ENCODE measurements at regions not wholly inside any gene's neighbourhood (a gene's known extent, or its start where the extent isn't known, plus 50 kb on each side); places are given as distances from the start of the nearest gene placed in this dataset.

- no peak for DNase-seq (ENCODE audit: low read depth)
Measured at GRCh38 chr20:57025666-57026224, 240.7 kb downstream of the BMP7 start.

- DNase-seq (ENCODE audit: low read depth): no peak
Measured at GRCh38 chr20:57027777-57028176, 238.7 kb downstream of the BMP7 start.

GRCh38 chr20:57030611-57031600 lies 235.5 kb downstream of the BMP7 start:
- no peak for DNase-seq (ENCODE audit: low read depth)

- DNase-seq (ENCODE audit: low read depth): no peak
Measured at GRCh38 chr20:57031867-57032355, 234.5 kb downstream of the BMP7 start.

GRCh38 chr20:57032847-57033246 lies 233.6 kb downstream of the BMP7 start:
- no peak for DNase-seq (ENCODE audit: low read depth)

DNA sequence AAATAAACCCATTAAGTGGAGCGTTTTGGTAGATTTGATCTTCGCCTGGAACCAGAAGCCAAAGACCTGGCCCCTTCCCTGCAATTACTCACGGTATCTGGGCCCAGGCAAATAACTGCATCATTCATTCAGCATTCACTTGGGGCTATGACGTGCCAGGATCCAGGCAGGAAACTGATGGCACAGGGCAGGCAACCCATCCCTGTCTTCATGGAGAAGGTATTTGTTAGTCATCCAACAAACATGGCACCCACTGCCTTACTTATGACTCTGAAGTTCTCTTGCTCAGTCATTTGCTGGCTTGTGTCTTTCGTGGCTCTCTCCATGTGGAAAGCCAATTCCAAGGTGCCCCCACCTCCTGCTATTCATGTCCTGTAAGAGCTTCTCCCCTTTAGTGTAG lies 232.4 kb downstream of the BMP7 start:
- DNase-seq (ENCODE audit: low read depth): no peak

DNA sequence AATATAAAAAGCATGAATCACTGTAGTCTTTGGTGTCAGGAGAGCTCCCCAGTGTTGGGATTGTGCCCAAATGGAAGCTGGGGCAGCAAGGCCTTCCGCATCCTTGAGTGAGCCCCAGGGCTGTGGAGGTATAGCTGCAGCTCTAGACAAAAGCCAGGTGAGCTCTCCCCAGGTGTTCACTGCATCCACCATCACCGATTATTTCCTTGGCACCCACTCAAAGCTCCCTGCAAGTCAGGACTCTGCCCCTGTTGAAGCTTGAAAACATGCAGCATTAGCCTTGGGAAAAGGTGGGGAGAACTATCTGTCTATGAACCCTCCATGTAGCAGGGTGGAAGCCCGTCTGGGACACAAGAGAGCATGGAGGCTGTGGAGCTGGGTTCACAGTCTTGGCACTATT lies 228.8 kb downstream of the BMP7 start:
- no peak for DNase-seq (ENCODE audit: low read depth)

DNA sequence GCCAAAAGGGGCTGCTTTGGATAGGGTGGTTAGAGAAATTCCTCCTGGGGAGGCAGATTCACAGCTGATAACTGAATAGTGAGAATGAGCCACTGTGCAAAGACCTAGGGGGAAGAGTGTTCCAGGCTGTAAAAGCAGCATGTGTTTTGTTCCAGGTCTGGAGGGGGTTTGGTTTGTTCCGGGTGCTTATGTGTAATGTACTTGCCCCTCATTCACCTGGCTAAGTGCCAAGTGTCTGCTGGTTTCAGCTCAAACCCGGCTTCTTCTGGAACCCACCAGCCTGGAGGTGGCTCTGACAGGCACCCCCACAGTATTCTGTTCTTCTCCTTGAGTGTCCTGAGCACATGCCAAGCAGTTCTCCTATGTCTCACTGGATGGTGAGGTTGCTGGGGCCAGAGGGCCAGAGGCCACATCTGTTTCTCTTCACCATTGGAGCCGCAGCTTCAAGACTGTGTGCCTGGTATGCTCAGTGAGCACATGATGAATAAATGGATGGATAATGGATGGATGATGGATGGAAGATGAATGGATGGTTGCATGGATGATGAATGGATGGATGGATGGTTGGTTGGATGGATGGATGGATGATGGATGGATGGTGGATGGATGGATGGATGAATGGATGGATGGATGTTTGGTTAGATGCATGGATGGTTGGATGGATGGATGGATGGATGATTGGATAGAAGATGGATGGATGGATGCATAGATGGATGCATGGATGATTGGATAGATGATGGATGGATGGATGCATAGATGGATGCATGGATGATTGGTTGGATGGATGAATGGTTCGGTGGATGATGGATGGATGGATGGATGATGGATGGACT lies 227.6 kb downstream of the BMP7 start:
- DNase-seq (ENCODE audit: low read depth): no peak

DNA sequence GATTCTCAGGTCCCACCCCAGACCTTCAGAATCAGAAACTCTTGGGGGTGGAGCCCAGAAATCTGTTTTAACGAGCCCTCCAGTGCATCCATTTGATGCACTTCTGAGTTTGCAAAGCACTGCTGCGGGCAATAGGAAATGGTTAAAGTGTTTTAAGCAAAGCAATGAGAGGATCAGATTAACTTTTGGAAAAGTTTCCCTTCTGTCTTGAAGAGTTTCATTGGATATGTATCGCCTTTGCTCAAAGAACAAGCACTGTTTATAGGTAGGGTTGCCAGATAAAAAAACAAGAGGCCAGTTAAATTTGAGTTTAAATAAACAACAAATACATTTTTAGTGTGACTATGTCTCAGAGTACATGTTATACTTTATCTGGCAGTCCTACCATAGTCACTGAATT lies 226.0 kb downstream of the BMP7 start:
- no peak for DNase-seq (ENCODE audit: low read depth)

DNA sequence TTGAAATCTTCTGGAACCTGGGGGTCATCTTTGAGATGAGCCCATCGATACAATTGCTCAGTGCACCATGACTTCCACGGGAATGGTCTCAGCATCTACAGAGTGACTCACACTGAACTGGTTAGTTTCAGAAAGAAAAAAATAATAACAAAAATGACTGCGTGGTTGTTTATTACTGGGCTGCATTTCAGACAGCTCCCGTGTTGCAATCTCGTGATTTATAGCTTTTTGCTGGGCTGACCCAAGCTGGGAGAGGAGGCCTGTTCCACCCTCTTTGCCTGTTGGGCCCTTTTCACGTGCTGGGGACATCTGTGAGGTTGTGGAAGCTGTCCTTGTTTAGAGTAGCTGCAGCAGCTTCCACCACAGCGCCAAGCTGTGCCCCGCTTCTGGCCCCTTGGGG lies 225.5 kb downstream of the BMP7 start:
- no peak for DNase-seq (ENCODE audit: low read depth)

- DNase-seq (ENCODE audit: low read depth): no peak
Measured at GRCh38 chr20:57043091-57043490, 223.3 kb downstream of the BMP7 start.

GRCh38 chr20:57043669-57044268 lies 222.7 kb downstream of the BMP7 start:
- no peak for DNase-seq (ENCODE audit: low read depth)

- no peak for DNase-seq (ENCODE audit: low read depth)
Measured at GRCh38 chr20:57047281-57048026, 219.0 kb downstream of the BMP7 start.

- no peak for DNase-seq (ENCODE audit: low read depth)
Measured at GRCh38 chr20:57048027-57048869, 218.2 kb downstream of the BMP7 start.

DNA sequence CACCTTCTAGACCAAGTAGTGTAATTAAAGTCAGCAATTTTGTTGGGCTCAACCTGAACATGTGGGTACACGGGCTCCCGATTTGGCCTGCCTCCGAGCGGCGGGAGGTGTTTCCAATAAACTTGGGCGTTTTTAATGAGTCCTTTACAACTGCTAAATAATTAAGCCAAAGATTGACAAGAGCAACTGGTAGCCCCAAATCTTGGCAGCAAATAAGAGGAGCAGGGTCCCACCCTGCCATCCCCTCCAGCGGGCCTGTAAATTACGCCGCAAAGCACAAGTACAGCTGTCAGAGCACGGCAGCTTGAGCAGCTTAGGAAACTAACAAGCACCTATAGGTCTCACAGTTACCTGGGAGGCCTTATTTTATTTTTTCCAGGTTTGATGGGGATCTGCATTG lies 217.1 kb downstream of the BMP7 start:
- no peak for DNase-seq (ENCODE audit: low read depth)

GRCh38 chr20:57051096-57051495 lies 215.3 kb downstream of the BMP7 start:
- no peak for DNase-seq (ENCODE audit: low read depth)

- no peak for DNase-seq (ENCODE audit: low read depth)
Measured at GRCh38 chr20:57053067-57053466, 213.4 kb downstream of the BMP7 start.

- DNase-seq (ENCODE audit: low read depth): no peak
Measured at GRCh38 chr20:57053793-57054552, 212.5 kb downstream of the BMP7 start.

DNA sequence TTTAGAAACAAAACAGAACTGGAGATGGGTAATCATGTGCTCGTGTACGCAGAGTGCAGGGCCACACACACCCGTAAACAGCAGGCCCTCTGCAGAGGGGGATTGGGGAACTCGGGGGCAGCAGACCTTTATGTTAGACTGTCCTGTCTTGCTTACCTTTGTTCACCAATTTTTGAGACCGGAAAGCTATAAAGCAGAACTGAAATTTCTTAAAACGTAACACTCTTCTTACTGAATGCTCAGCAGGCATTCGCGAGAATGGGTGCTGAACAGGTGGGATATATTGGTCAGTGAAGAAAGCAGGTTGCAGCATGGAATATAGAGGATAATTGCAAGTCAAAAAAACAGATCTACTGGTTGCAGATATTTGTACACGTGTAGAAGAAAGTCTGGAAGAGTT lies 211.1 kb downstream of the BMP7 start:
- no peak for DNase-seq (ENCODE audit: low read depth)

DNA sequence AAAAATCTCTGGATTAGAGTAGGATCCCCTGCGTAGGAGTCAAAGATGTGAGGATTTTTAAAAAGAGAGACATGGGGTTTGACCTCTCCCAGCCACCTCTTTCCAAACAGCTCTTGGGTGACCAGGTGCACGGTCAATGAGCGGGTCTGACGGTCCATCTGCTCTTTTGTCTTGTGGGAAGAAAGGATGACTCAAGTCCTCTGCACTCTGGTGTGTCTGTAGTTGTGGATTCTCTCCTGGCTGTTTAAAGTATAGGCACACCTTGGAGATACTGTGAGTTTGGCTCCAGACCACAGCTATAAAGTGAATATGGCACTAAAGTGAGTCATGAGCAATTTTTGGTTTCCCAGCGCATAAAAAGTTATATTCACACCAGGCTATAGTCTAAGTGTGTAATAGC lies 209.8 kb downstream of the BMP7 start:
- no peak for DNase-seq (ENCODE audit: low read depth)

All from stimulated activated CD8-positive, alpha-beta memory T cell treated with anti-CD3 and anti-CD28 coated beads, Interleukin-7, amount 100 ng/mL, for 24 hours (primary cell).